Ovary (tissue), 3 donors: ENCODE measurements at regions not wholly inside any gene's neighbourhood (a gene's known extent, or its start where the extent isn't known, plus 50 kb on each side); places are given as distances from the start of the nearest gene placed in this dataset.

Experiments used
- CTCF ChIP-seq, 3 donors: fragments of 450-650 bp in 2 of 3; fragments of 200-600 bp in 1 of 3; IDR thresholded peaks; one replicate each; pipeline versions ENCODE4 v1.5.1 to v1.8.0; 2016 to 2022; ENCODE audit warnings: antibody characterized with exemption in 3 of 3, mild to moderate bottlenecking in 1 of 3
- POLR2A ChIP-seq: fragments of 450-650 bp; IDR thresholded peaks from one replicate; pipeline ENCODE4 v1.6.1; 2017; ENCODE audit warnings: antibody characterized with exemption, mild to moderate bottlenecking, moderate library complexity
- donor health status: DM: no; HTN: no; CAD: no.

DNA sequence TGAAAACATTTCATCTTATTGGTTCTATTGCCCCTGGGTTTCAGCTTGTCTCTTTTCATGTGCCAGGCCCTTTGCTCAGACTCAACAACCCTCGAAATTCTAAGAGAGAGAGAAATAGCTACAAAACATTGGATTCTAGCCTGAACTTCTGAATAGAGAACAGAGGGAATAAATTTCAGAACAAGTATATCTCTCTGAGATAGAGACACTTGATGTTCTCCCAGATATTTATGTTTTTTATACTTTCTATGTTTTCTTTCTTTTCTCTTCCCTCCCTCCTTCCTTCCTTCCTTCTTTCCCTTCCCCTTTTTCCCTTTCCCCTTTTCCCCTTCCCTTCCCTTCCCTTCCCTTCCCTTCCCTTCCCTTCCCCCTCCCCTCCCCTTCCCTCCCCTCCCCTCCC, 279.5 kb upstream of the SPRED2 start:
- TF ChIP-seq POLR2A (no peak), CTCF (IDR thresholded peaks at IDR 0.05) (no peak)
